ENCODE measurements at regions not wholly inside any gene's neighbourhood (a gene's known extent, or its start where the extent isn't known, plus 50 kb on each side); places are given as distances from the start of the nearest gene placed in this dataset.
A peak's percentile ranks its signal among the peaks of the same experiment; 100 is the strongest.

DNA sequence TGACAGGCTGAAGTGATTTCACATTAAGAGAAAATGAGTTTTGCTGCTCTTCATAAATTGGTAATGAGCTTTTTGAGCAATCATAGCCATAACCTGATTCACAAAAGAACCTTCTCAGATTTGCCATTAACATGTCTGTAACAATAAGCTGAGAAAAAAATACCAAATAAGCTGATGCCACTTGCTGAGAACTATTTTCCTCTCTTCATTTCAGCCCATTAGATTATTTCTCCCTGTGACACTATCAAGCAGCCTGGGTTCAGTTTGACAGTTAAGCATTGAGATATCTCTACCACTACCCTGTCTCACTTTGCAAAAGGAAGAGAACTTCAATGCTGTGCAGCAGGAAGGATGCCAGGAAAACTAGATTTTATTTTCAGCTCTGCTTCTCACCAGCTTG lies 673.9 kb downstream of the TRIB2 start:
- no peak for DNase-seq (ENCODE audit: low read depth in 2 of 2)
- Histone ChIP-seq H3K4me2 (ENCODE audit: extremely low read depth, insufficient read depth, low read length) (no peak overlapping the region), H3K79me2 (ENCODE audit: control insufficient read depth, insufficient read depth, low read length) (no peaks in the 10 kb centered on the region), H3K4me1 (ENCODE audit: control insufficient read depth, extremely low read depth, insufficient read depth, low read length) (no peaks in the 10 kb centered on the region), H2AFZ (ENCODE audit: low read length) (no peak overlapping the region), H4K20me1 (ENCODE audit: control insufficient read depth, extremely low read depth, insufficient read depth, low read length) (no peaks in the 10 kb centered on the region), H3K9me3 (ENCODE audit: control insufficient read depth, insufficient read depth, low read depth, low read length) (no peaks in the 10 kb centered on the region), H3K9ac (ENCODE audit: insufficient read depth, low read length) (no peak overlapping the region), H3K27me3 (ENCODE audit: control insufficient read depth, insufficient read depth, low read length) (no peaks in the 10 kb centered on the region), H3K4me3 (replicated peaks in 1 of 4; ENCODE audit: control extremely low read depth in 1 of 4, insufficient read depth in 1 of 4, low read depth in 3 of 4, low read length in 4 of 4) (no peak overlapping the region), H3K27ac (ENCODE audit: insufficient read depth, low read length) (no peak overlapping the region), H3K36me3 (ENCODE audit: control insufficient read depth, insufficient read depth, low read length) (no peaks in the 10 kb centered on the region)
- TF ChIP-seq, protein P1, sequence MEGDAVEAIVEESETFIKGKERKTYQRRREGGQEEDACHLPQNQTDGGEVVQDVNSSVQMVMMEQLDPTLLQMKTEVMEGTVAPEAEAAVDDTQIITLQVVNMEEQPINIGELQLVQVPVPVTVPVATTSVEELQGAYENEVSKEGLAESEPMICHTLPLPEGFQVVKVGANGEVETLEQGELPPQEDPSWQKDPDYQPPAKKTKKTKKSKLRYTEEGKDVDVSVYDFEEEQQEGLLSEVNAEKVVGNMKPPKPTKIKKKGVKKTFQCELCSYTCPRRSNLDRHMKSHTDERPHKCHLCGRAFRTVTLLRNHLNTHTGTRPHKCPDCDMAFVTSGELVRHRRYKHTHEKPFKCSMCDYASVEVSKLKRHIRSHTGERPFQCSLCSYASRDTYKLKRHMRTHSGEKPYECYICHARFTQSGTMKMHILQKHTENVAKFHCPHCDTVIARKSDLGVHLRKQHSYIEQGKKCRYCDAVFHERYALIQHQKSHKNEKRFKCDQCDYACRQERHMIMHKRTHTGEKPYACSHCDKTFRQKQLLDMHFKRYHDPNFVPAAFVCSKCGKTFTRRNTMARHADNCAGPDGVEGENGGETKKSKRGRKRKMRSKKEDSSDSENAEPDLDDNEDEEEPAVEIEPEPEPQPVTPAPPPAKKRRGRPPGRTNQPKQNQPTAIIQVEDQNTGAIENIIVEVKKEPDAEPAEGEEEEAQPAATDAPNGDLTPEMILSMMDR (conservative IDR thresholded peaks at IDR 0.05 in 1 of 2, IDR thresholded peaks at IDR 0.05 in 1 of 2; ENCODE audit: low read depth in 1 of 2, low read length in 2 of 2) = no peak
- TF ChIP-seq EZH2 (IDR thresholded peaks at IDR 0.05; ENCODE audit: low read length, missing control alignments) = no peak

DNA sequence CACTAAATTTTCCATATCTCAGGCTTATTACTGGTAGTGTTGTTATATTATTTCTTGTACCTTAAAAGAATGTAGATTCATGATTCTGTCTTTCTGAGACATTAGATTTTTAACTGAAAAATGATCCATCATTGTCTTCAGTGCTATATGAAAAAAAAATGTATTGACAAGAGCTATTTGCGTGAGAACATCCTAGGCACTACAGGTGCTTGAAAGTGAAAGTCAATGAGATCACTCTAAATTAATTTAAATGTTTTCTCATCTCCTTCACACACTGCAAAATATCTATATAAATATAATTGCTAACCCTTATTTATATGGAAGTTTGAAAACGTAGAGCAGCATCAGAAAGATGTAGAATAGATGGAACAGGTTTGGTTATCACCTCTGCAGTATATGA lies 684.6 kb downstream of the TRIB2 start:
- TF ChIP-seq, protein P1 (conservative IDR thresholded peaks at IDR 0.05 in 1 of 2, IDR thresholded peaks at IDR 0.05 in 1 of 2; ENCODE audit: low read depth in 1 of 2, low read length in 2 of 2) = no peak
- TF ChIP-seq EZH2 (IDR thresholded peaks at IDR 0.05; ENCODE audit: low read length, missing control alignments) = no peak
- Histone ChIP-seq H4K20me1 (ENCODE audit: control insufficient read depth, extremely low read depth, insufficient read depth, low read length) (no peaks in the 10 kb centered on the region), H3K9me3 (ENCODE audit: control insufficient read depth, insufficient read depth, low read depth, low read length) (no peaks in the 10 kb centered on the region), H3K4me2 (ENCODE audit: extremely low read depth, insufficient read depth, low read length) (no peak overlapping the region), H3K9ac (ENCODE audit: insufficient read depth, low read length) (no peak overlapping the region), H3K4me3 (replicated peaks in 1 of 4; ENCODE audit: control extremely low read depth in 1 of 4, insufficient read depth in 1 of 4, low read depth in 3 of 4, low read length in 4 of 4) (no peak overlapping the region), H3K27ac (ENCODE audit: insufficient read depth, low read length) (no peak overlapping the region), H2AFZ (ENCODE audit: low read length) (no peak overlapping the region), H3K79me2 (ENCODE audit: control insufficient read depth, insufficient read depth, low read length) (no peaks in the 10 kb centered on the region), H3K4me1 (ENCODE audit: control insufficient read depth, extremely low read depth, insufficient read depth, low read length) (no peaks in the 10 kb centered on the region), H3K27me3 (ENCODE audit: control insufficient read depth, insufficient read depth, low read length) (no peaks in the 10 kb centered on the region), H3K36me3 (ENCODE audit: control insufficient read depth, insufficient read depth, low read length) (no peaks in the 10 kb centered on the region)
- DNase-seq (ENCODE audit: low read depth in 2 of 2) = no peak

DNA sequence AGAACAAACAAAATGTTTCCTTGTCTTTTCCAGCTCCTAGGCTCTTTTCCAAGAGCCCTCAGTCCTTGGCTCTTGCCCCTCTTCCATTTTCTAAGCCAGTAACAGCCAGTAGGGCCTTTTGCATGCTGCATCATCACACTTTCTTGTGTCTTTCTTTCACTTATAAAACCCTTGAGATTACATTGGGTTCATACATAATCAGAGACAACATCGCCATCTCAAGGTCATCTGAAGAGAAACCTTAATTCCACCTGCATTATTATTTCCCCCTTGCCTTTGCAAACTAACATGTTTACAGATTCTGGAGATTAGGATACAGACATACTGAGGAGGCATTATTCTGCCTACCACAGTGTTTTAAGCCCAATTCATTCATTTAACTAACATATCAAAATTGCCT lies 697.3 kb downstream of the TRIB2 start:
- Histone ChIP-seq H3K36me3 (ENCODE audit: control insufficient read depth, insufficient read depth, low read length) (no peaks in the 10 kb centered on the region), H3K27ac (ENCODE audit: insufficient read depth, low read length) (no peak overlapping the region), H2AFZ (ENCODE audit: low read length) (no peak overlapping the region), H3K9ac (ENCODE audit: insufficient read depth, low read length) (no peak overlapping the region), H3K9me3 (ENCODE audit: control insufficient read depth, insufficient read depth, low read depth, low read length) (no peaks in the 10 kb centered on the region), H4K20me1 (ENCODE audit: control insufficient read depth, extremely low read depth, insufficient read depth, low read length) (no peaks in the 10 kb centered on the region), H3K4me2 (ENCODE audit: extremely low read depth, insufficient read depth, low read length) (no peak overlapping the region), H3K4me3 (replicated peaks in 1 of 4; ENCODE audit: control extremely low read depth in 1 of 4, insufficient read depth in 1 of 4, low read depth in 3 of 4, low read length in 4 of 4) (no peak overlapping the region), H3K79me2 (ENCODE audit: control insufficient read depth, insufficient read depth, low read length) (no peaks in the 10 kb centered on the region), H3K27me3 (ENCODE audit: control insufficient read depth, insufficient read depth, low read length) (no peaks in the 10 kb centered on the region), H3K4me1 (ENCODE audit: control insufficient read depth, extremely low read depth, insufficient read depth, low read length) (no peaks in the 10 kb centered on the region)
- peak in 1 of 2 donors; percentile 1 for DNase-seq (ENCODE audit: low read depth in 2 of 2)
- TF ChIP-seq, protein P1 (conservative IDR thresholded peaks at IDR 0.05 in 1 of 2, IDR thresholded peaks at IDR 0.05 in 1 of 2; ENCODE audit: low read depth in 1 of 2, low read length in 2 of 2) = no peak
- TF ChIP-seq EZH2 (IDR thresholded peaks at IDR 0.05; ENCODE audit: low read length, missing control alignments) = no peak
